Adrenal gland (tissue), 9 donors: ENCODE measurements at regions not wholly inside any gene's neighbourhood (a gene's known extent, or its start where the extent isn't known, plus 50 kb on each side); places are given as distances from the start of the nearest gene placed in this dataset.
A peak's percentile ranks its signal among the peaks of the same experiment; 100 is the strongest.

ENCODE experiments used
- DNase-seq, 7 donors: peaks; one replicate each; pipeline ENCODE4 v3.0.0-alpha.2; 2019 to 2020
- H3K27ac ChIP-seq, 5 donors: fragments of 200-600 bp; sonication (generic) in 4 of 5; 1 replicate in 3 of 5; 2 replicates in 2 of 5; pipeline versions ENCODE4 v1.5.1 to v1.8.0; 2016 to 2020; ENCODE audit warnings: mild to moderate bottlenecking in 1 of 5
- H3K27me3 ChIP-seq: fragments of 200-600 bp; 2 replicates; pipeline ENCODE4 v1.8.0; 2021
- H3K36me3 ChIP-seq, 2 donors: fragments of 200-600 bp; replicated peaks in 1 of 2; 1 replicate in 1 of 2; 2 replicates in 1 of 2; pipeline versions ENCODE4 v1.5.1 to v1.8.0; 2018 to 2022
- H3K4me1 ChIP-seq, 2 donors: fragments of 200-600 bp; replicated peaks in 1 of 2; 1 replicate in 1 of 2; 2 replicates in 1 of 2; pipeline versions ENCODE4 v1.5.1 to v1.8.0; 2018 to 2021
- H3K4me3 ChIP-seq, 4 donors: fragments of 200-600 bp; sonication (generic) in 3 of 4; one replicate each; pipeline ENCODE4 v1.5.1; 2016 to 2018
- H3K9me3 ChIP-seq, 3 donors: fragments of 200-600 bp; sonication (generic) in 1 of 3; replicated peaks in 1 of 3; 1 replicate in 2 of 3; 2 replicates in 1 of 3; pipeline versions ENCODE4 v1.5.1 to v1.8.0; 2016 to 2021
- POLR2A ChIP-seq, 2 donors: fragments of 450-650 bp; IDR thresholded peaks; one replicate each; pipeline ENCODE4 v1.6.1; 2017; ENCODE audit warnings: antibody characterized with exemption in 2 of 2, mild to moderate bottlenecking in 2 of 2, moderate library complexity in 1 of 2
- WGBS, 4 donors: extraction: QIAGEN DNeasy Blood & Tissue Kit in 2 of 4; methylation state at CpG; one replicate each; pipeline versions ENCODE4 v1.1.5 to v1.1.7; 2013 to 2017; 5-methylcytosine and 5-hydroxymethylcytosine counted together
- intact Hi-C, 2 donors: fragments of 100-400 bp; cut with DNase I; formaldehyde crosslinking; loops; one replicate each; pipeline versions ENCODE4 v1.14.1 to v1.15.0; 2022 to 2023
- TF ChIP-seq, protein P1 (sequence below), 6 experiments: fragments of 450-650 bp in 4 of 6; fragments of 200-600 bp in 2 of 6; sonication (generic) in 1 of 6; IDR thresholded peaks; 1 replicate in 5 of 6; 2 replicates in 1 of 6; pipeline versions ENCODE4 v1.5.1 to v1.8.0; 2016 to 2021; ENCODE audit warnings: antibody characterized with exemption in 6 of 6, mild to moderate bottlenecking in 2 of 6, moderate library complexity in 1 of 6
- donor health status: healthy with polysubstance abuse.
- donor health status: Bipolar disorder and iron deficiency.
- donor health status: DM: yes; HTN: yes; CAD: no.
- donor health status: DM: no; HTN: no; CAD: no.
- donor health status: DM: no; HTN: no; CAD: no.

DNA sequence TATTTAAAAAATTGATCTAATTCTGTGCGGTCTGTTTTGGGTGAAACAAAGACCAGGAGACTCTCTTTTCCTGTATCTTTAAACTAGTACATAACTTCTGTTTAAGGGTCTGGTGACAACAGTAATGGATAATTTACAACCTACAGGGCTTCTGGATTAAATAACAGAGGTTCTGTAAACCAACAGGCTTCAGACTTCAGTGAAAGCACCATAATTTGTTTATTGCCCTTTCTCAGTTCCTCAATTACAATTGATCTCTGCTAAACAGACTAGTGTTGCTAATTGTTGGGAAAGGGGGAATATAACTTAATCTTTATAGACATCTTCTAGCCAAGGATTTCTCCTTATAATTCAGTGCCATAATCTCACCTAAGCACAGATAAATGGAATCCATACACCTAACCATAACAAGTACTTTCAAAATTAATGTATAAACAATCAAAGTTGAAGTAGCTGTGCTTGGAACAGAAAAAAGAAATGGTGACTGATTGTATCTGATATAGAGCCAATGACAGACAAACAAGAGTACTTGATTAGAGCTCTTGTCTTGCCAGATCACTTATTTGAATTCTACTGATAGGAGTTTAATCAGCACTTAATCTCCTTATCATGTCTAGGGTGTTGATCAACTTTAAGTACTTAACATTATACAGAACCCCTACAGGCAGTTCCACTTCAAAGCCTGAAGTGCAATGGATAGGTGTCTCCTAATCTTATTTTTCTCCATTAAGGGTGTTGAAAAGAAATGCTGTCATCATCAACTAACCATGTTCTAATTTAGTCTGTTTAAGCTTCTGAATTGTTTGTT lies 536.0 kb downstream of the NR2F1-AS1 start:
- no peak for TF ChIP-seq POLR2A (IDR thresholded peaks at IDR 0.05)
- TF ChIP-seq, protein P1, sequence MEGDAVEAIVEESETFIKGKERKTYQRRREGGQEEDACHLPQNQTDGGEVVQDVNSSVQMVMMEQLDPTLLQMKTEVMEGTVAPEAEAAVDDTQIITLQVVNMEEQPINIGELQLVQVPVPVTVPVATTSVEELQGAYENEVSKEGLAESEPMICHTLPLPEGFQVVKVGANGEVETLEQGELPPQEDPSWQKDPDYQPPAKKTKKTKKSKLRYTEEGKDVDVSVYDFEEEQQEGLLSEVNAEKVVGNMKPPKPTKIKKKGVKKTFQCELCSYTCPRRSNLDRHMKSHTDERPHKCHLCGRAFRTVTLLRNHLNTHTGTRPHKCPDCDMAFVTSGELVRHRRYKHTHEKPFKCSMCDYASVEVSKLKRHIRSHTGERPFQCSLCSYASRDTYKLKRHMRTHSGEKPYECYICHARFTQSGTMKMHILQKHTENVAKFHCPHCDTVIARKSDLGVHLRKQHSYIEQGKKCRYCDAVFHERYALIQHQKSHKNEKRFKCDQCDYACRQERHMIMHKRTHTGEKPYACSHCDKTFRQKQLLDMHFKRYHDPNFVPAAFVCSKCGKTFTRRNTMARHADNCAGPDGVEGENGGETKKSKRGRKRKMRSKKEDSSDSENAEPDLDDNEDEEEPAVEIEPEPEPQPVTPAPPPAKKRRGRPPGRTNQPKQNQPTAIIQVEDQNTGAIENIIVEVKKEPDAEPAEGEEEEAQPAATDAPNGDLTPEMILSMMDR (IDR thresholded peaks at IDR 0.05): no peak
- H3K4me3 ChIP-seq: no peak overlapping the region
- 72 to 84% (median 74%) methylated on average over 1 of the region's 1 CpG for WGBS, 4 donors

DNA sequence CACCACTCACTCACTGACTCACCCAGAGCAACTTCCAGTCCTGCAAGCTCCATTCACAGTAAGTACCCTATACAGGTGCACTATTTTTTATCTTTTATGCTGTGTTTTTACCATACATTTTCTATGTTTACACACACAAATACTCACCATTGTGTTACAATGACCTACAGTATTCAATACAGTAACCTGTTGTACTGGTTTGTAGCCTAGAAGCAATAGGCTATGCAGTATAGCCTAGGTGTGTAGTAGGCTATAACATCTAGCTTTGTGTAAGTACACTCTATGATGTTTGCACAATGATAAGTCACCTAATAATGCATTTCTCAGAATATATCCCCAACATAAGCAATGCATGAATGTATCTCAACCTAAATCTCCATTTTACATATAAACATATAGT lies 541.1 kb downstream of the NR2F1-AS1 start:
- Histone ChIP-seq H3K36me3 (no peaks in the 10 kb centered on the region), H3K4me1 (no peaks in the 10 kb centered on the region), H3K4me3 (no peak overlapping the region), H3K27me3 (no peaks in the 10 kb centered on the region), H3K9me3 (no peaks in the 10 kb centered on the region), H3K27ac (no peak overlapping the region)
- TF ChIP-seq POLR2A (IDR thresholded peaks at IDR 0.05): no peak
- TF ChIP-seq, protein P1 (IDR thresholded peaks at IDR 0.05): no peak
- no peak for DNase-seq
- intact Hi-C loops: no loop called here

More for the DNA sequence above, 536.0 kb downstream of the NR2F1-AS1 start:
- intact Hi-C loops: no loop called here
- no peak for DNase-seq
- Histone ChIP-seq H3K4me1 (no peaks in the 10 kb centered on the region), H3K27me3 (no peaks in the 10 kb centered on the region), H3K27ac (no peak overlapping the region), H3K9me3 (no peaks in the 10 kb centered on the region), H3K36me3 (no peaks in the 10 kb centered on the region)

DNA sequence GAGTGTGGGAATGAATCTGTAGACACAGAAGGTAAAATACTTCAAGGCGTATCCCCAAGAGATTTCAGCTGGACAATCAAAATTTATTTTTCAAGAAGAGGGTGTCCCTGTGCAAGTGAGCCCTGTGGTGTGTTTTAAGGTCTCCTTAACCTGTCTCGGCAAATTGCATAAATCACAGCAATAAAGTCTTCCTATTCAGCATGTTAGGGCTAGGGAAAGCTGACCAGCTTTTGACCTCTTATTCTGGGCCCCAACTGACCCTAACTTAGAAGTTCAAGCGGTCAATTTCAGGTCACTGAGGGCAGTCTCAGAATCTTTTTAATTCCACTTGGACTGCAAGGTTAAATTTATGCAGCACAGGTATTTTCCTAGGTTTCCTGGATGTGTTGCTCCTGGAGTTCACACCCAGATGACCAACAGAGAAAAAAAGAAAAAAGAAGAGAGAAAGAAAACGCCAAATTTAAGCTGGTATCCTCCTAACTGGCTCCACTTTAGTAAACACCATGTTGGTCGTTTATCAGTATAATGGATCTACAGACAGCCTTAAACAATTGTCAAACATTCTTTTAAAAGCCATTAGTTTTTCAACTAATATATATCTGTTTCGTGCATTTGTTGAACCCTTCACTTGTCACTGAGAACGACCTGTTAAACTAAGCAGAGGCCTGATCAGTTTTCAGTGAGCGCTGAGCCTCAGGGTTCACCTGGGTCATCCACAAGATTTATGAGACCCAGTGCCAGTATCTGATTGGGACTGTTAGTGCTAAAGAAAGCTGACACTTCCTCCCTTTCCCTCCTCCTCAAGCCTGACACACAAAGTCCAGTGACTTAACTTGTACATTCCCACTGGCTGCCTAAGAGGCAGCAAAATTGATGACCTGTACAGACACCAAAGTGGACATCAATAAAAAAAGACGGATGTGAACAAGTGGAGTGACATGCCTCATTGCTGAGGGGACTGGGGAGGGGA lies 546.1 kb downstream of the NR2F1-AS1 start:
- Histone ChIP-seq H3K9me3 (no peaks in the 10 kb centered on the region), H3K4me1 (no peaks in the 10 kb centered on the region), H3K27me3 (no peaks in the 10 kb centered on the region), H3K4me3 (no peak overlapping the region), H3K36me3 (no peaks in the 10 kb centered on the region), H3K27ac (no peak overlapping the region)
- intact Hi-C loops: no loop called here
- 62 to 74% (median 68%) methylated on average over 9 of the region's 9 CpGs for WGBS, 4 donors
- TF ChIP-seq POLR2A (IDR thresholded peaks at IDR 0.05): no peak
- TF ChIP-seq, protein P1 (IDR thresholded peaks at IDR 0.05): no peak
- peak in 1 of 7 donors; percentile 49 for DNase-seq

DNA sequence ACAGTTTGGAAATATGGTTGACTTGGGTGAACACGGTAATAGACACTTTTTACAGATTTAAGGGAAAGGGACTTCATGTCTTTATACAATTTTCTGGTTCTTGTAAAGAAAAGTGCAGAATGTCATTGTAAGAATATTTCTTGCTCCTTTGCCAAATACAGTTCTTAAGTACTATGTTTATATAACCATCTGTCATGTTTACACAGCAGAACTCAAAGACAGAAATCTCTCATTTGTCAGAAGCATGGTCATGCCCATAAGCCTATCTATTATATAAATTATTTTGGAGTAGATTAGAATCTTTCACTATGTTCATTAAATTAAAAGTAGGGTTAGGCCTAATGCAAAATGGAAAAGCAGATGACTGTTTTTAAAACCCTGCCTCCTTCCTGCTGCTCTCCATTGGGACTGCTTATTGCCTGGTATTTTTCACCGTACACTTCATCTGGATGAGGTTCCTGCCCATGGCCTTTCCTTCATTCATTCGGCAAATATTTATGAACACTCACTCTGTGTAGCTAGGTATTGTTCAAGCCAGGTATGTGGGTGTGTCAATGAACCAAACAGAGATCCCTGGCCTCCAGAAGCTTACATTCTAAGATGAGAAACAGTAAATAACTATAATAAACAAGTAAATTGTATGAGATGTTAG lies 558.1 kb downstream of the NR2F1-AS1 start:
- no peaks in the 10 kb centered on the region for H3K9me3 ChIP-seq
- no peak overlapping the region for H3K27ac ChIP-seq
- TF ChIP-seq POLR2A (IDR thresholded peaks at IDR 0.05): no peak
- DNase-seq: no peak
- intact Hi-C loops: no loop called here
- H3K4me1 ChIP-seq: no peaks in the 10 kb centered on the region
- 76 to 84% (median 80%) methylated on average over 3 of the region's 3 CpGs for WGBS, 4 donors
- H3K36me3 ChIP-seq: no peaks in the 10 kb centered on the region
- H3K4me3 ChIP-seq: no peak overlapping the region
- no peaks in the 10 kb centered on the region for H3K27me3 ChIP-seq
